A673 (cell line): ENCODE measurements at regions not wholly inside any gene's neighbourhood (a gene's known extent, or its start where the extent isn't known, plus 50 kb on each side); places are given as distances from the start of the nearest gene placed in this dataset.

Experiments
- BruUV-seq: library from RNA; stranded (reverse); fragments of 400-500 nt; replicated peaks from 2 replicates; lab custom pipeline; 2021; lab: Mats Ljungman, UMichigan
- CTCF ChIA-PET: fragments of 300-600 bp; sonication (Branson Sonifier 250); formaldehyde crosslinking; loops from one replicate; lab custom pipeline; 2022; ENCODE audit warnings: antibody characterized with exemption; lab: Charles Lee
- POLR2A ChIA-PET: fragments of 300-600 bp; sonication (Branson Sonifier 250); formaldehyde crosslinking; loops from one replicate; lab custom pipeline; 2022; ENCODE audit warnings: antibody characterized with exemption; ENCODE audit not compliant: low non-redundant PET; lab: Charles Lee
- DNase-seq: peaks from one replicate; pipeline ENCODE4 v3.0.0-alpha.2; 2015; ENCODE audit warnings: low spot score
- H3K27ac ChIP-seq: fragments of 200-600 bp; sonication (generic); 2 replicates; pipeline ENCODE4 v1.5.1; 2016; ENCODE audit warnings: mixed run types, low read depth, mild to moderate bottlenecking, mixed read lengths, antibody characterized with exemption, low read length; ENCODE audit not compliant: poor library complexity, severe bottlenecking
- H3K27me3 ChIP-seq: fragments of 200-600 bp; sonication (generic); replicated peaks from 2 replicates; pipeline ENCODE4 v1.6.1; 2017; ENCODE audit warnings: mixed run types, low read depth, mild to moderate bottlenecking, mixed read lengths, antibody characterized with exemption, low read length; ENCODE audit not compliant: insufficient read depth, poor library complexity
- H3K36me3 ChIP-seq: fragments of 200-600 bp; sonication (generic); 2 replicates; pipeline ENCODE4 v1.6.1; 2016; ENCODE audit warnings: mixed run types, mild to moderate bottlenecking, mixed read lengths, antibody characterized with exemption, low read length; ENCODE audit not compliant: insufficient read depth, poor library complexity, severe bottlenecking
- H3K4me1 ChIP-seq: fragments of 200-600 bp; sonication (generic); 2 replicates; pipeline ENCODE4 v1.6.1; 2017; ENCODE audit warnings: mixed run types, mild to moderate bottlenecking, mixed read lengths, antibody characterized with exemption, low read length; ENCODE audit not compliant: insufficient read depth, poor library complexity, severe bottlenecking
- H3K4me3 ChIP-seq: fragments of 200-600 bp; sonication (generic); 2 replicates; pipeline ENCODE4 v1.5.1; 2016; ENCODE audit warnings: low read depth, mixed run types, mild to moderate bottlenecking, mixed read lengths, low read length; ENCODE audit not compliant: poor library complexity, severe bottlenecking
- H3K9me3 ChIP-seq: fragments of 200-600 bp; sonication (generic); 2 replicates; pipeline ENCODE4 v1.6.1; 2016; ENCODE audit warnings: mixed run types, low read depth, mild to moderate bottlenecking, mixed read lengths, antibody characterized with exemption, low read length; ENCODE audit not compliant: poor library complexity, severe bottlenecking
- EZH2 ChIP-seq: fragments of 200-600 bp; sonication (generic); IDR thresholded peaks from 2 replicates; pipeline ENCODE4 v1.6.1; 2017; ENCODE audit warnings: borderline replicate concordance, low read depth, mild to moderate bottlenecking, mixed read lengths, antibody characterized with exemption, low read length; ENCODE audit not compliant: poor library complexity, severe bottlenecking
- intact Hi-C: fragments of 100-400 bp; cut with micrococcal nuclease; formaldehyde crosslinking; loops from one replicate; pipeline ENCODE4 v1.10.0; 2022; ENCODE audit not compliant: unreplicated experiment
- TF ChIP-seq, protein P1 (sequence below): fragments of 300-800, 200-600 bp; sonication (generic); conservative IDR thresholded peaks from 2 replicates; pipeline ENCODE4 v1.5.1; 2017; ENCODE audit warnings: low read depth, mild to moderate bottlenecking, antibody characterized with exemption, low read length, moderate library complexity, mixed read lengths

DNA sequence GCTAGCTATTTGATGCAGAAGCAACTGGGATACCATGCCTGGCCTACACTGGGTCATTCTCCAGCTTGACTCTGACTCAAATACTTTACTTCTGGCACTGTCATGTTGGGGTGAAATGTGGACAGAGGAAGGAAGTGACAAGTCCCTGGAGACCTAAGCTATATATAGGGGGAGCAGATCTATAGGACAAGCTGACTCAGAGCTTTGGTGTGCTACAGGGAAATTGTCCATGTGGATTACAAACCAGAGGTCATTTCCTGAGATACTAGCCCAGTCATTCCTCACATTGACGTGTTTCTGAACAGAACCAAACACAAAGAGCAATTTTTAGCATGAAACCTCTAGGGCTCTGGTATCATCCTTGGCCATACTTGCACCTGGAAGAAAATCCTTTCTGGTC lies 531.6 kb upstream of the CLINT1 start:
- DNase-seq: peak; percentile 0
- H3K36me3 ChIP-seq: no peaks in the 10 kb centered on the region
- TF ChIP-seq, protein P1, sequence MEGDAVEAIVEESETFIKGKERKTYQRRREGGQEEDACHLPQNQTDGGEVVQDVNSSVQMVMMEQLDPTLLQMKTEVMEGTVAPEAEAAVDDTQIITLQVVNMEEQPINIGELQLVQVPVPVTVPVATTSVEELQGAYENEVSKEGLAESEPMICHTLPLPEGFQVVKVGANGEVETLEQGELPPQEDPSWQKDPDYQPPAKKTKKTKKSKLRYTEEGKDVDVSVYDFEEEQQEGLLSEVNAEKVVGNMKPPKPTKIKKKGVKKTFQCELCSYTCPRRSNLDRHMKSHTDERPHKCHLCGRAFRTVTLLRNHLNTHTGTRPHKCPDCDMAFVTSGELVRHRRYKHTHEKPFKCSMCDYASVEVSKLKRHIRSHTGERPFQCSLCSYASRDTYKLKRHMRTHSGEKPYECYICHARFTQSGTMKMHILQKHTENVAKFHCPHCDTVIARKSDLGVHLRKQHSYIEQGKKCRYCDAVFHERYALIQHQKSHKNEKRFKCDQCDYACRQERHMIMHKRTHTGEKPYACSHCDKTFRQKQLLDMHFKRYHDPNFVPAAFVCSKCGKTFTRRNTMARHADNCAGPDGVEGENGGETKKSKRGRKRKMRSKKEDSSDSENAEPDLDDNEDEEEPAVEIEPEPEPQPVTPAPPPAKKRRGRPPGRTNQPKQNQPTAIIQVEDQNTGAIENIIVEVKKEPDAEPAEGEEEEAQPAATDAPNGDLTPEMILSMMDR: no peak
- no peak for TF ChIP-seq EZH2
- no peaks in the 10 kb centered on the region for H3K9me3 ChIP-seq
- no peak overlapping the region for H3K4me3 ChIP-seq
- intact Hi-C loops: no loop called here
- BruUV-seq: no TSS peak
- H3K27me3 ChIP-seq: no peaks in the 10 kb centered on the region
- H3K27ac ChIP-seq: no peak overlapping the region
- ChIA-PET POLR2A (no interaction called here), CTCF (no interaction called here)
- no peaks in the 10 kb centered on the region for H3K4me1 ChIP-seq

DNA sequence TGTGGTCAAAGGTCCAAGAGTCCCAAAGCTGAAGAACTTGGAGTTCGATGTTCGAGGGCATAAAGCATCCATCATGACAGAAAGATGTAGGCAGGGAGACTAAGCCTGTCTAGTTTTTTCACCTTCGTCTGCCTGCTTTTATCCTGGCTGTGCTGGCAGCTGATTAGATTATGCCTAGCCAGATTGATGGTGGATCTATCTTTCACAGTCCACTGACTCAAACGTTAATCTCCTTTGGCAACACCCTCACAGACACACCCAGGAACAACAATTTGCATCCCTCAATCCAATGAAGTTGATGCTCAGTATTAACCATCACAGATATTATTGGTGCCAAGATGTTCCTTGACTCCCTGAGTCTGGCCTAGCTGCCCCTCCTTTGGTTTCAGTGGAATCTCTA lies 530.8 kb upstream of the CLINT1 start:
- H3K27ac ChIP-seq: no peak overlapping the region
- no TSS peak for BruUV-seq
- no peak for DNase-seq
- no peak for TF ChIP-seq EZH2
- TF ChIP-seq, protein P1: no peak
- no peaks in the 10 kb centered on the region for H3K9me3 ChIP-seq
- POLR2A ChIA-PET: no interaction called here
- H3K36me3 ChIP-seq: no peaks in the 10 kb centered on the region
- H3K4me3 ChIP-seq: no peak overlapping the region
- no peaks in the 10 kb centered on the region for H3K4me1 ChIP-seq
- intact Hi-C loops: no loop called here
- CTCF ChIA-PET: no interaction called here
- H3K27me3 ChIP-seq: no peaks in the 10 kb centered on the region

DNA sequence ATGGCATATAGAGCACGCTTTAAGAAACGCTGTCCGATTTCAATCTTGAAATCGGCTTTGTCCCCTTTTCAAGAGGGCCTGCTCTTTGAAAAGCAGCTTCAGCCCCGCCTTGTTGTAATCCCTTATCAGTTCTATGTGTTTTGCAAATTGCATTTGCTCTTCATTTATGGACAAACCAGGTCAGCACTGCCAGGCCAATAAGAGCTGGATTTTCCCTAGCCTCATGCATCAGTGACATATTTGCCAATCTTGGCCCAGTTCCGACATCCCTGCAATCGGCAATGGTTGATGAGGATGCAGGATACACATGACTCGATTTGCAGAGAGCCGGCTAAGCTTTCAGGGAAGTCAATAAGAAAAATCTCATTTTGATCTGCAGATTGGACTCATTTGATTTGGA lies 529.1 kb upstream of the CLINT1 start:
- Histone ChIP-seq H3K27ac (no peak overlapping the region), H3K4me3 (no peak overlapping the region), H3K27me3 (no peaks in the 10 kb centered on the region), H3K36me3 (no peaks in the 10 kb centered on the region), H3K4me1 (no peaks in the 10 kb centered on the region), H3K9me3 (no peaks in the 10 kb centered on the region)
- DNase-seq: no peak
- CTCF ChIA-PET: no interaction called here
- intact Hi-C loops: no loop called here
- TF ChIP-seq, protein P1: no peak
- TF ChIP-seq EZH2: no peak
- POLR2A ChIA-PET: no interaction called here
- no TSS peak for BruUV-seq
